Lung (tissue), 11 donors: ENCODE measurements at regions not wholly inside any gene's neighbourhood (a gene's known extent, or its start where the extent isn't known, plus 50 kb on each side); places are given as distances from the start of the nearest gene placed in this dataset.
A peak's percentile ranks its signal among the peaks of the same experiment; 100 is the strongest.
"Not testable (repeated sequence)": the region's sequence is repeated elsewhere in the genome, so short reads cannot be mapped to it uniquely, and the experiment has no call there.

Experiments used
- ATAC-seq: fragments of 200-7000 bp; cut with Tn5 transposase; one replicate; pipeline ENCODE4 v1.9.1; 2020; ENCODE audit warnings: moderate number of reproducible peaks; ENCODE audit not compliant: insufficient read depth, low FRiP score
- DNase-seq, 3 donors: peaks; one replicate each; pipeline ENCODE4 v3.0.0-alpha.2; 2013 to 2017
- H3K27ac ChIP-seq, 2 donors: one replicate each; pipeline ENCODE4 v1.5.1; 2013; ENCODE audit warnings: mild to moderate bottlenecking in 2 of 2, moderate library complexity in 2 of 2, control low read depth in 1 of 2, inconsistent platforms in 1 of 2, low read depth in 1 of 2, low read length in 1 of 2
- H3K27me3 ChIP-seq, 3 donors: one replicate each; pipeline ENCODE4 v1.5.1; 2013; ENCODE audit warnings: low read length in 2 of 3; ENCODE audit not compliant: control insufficient read depth in 3 of 3, insufficient read depth in 3 of 3
- H3K36me3 ChIP-seq, 4 donors: one replicate each; pipeline ENCODE4 v1.5.1; 2013; ENCODE audit warnings: low read length in 4 of 4, mild to moderate bottlenecking in 1 of 4, moderate library complexity in 1 of 4; ENCODE audit not compliant: control insufficient read depth in 4 of 4, insufficient read depth in 4 of 4
- H3K4me1 ChIP-seq, 5 donors: one replicate each; pipeline ENCODE4 v1.5.1; 2013; ENCODE audit warnings: low read length in 5 of 5, mild to moderate bottlenecking in 2 of 5, moderate library complexity in 1 of 5; ENCODE audit not compliant: control insufficient read depth in 5 of 5, insufficient read depth in 5 of 5
- H3K4me3 ChIP-seq: one replicate; pipeline ENCODE4 v1.5.1; 2013; ENCODE audit warnings: mild to moderate bottlenecking, control low read depth, moderate library complexity
- H3K9ac ChIP-seq, 2 donors: one replicate each; pipeline ENCODE4 v1.5.1; 2013; ENCODE audit warnings: low read length in 2 of 2, control low read depth in 1 of 2; ENCODE audit not compliant: insufficient read depth in 1 of 2
- H3K9me3 ChIP-seq, 4 donors: one replicate each; pipeline ENCODE4 v1.5.1; 2013; ENCODE audit warnings: low read length in 3 of 4, mild to moderate bottlenecking in 1 of 4, moderate library complexity in 1 of 4; ENCODE audit not compliant: control insufficient read depth in 4 of 4, insufficient read depth in 3 of 4
- CTCF ChIP-seq: IDR thresholded peaks from 2 replicates; pipeline ENCODE4 v1.5.1; 2012; ENCODE audit warnings: mild to moderate bottlenecking; ENCODE audit errors: control extremely low read depth, extremely low read depth
- WGBS, 2 donors: extraction: QIAGEN DNeasy Blood & Tissue Kit; methylation state at CpG; one replicate each; pipeline ENCODE4 v1.1.7; 2013; 5-methylcytosine and 5-hydroxymethylcytosine counted together
- donor health status: control.
- donor health status: control.
- donor health status: Bipolar disorder and iron deficiency.
- donor health status: healthy.
- donor health status: DM: yes; HTN: yes; CAD: no.

- ATAC-seq = no peak
- Histone ChIP-seq H3K4me1 (no peaks in the 10 kb centered on the region), H3K27me3 (peaks cover 0 to 3% (median 0%) of the 10 kb centered on the region in 3 donors), H3K4me3 (no peak overlapping the region), H3K36me3 (no peaks in the 10 kb centered on the region), H3K9ac (no peak overlapping the region), H3K9me3 (no peaks in the 10 kb centered on the region), H3K27ac (no peak overlapping the region)
- no peak for DNase-seq
- no peak for TF ChIP-seq CTCF
- 43 to 56% methylated on average over 2 of the region's 2 CpGs for WGBS, 2 donors
Observed at GRCh38 chr16:59339871-59340270, 605.8 kb upstream of the GOT2 start.

DNA sequence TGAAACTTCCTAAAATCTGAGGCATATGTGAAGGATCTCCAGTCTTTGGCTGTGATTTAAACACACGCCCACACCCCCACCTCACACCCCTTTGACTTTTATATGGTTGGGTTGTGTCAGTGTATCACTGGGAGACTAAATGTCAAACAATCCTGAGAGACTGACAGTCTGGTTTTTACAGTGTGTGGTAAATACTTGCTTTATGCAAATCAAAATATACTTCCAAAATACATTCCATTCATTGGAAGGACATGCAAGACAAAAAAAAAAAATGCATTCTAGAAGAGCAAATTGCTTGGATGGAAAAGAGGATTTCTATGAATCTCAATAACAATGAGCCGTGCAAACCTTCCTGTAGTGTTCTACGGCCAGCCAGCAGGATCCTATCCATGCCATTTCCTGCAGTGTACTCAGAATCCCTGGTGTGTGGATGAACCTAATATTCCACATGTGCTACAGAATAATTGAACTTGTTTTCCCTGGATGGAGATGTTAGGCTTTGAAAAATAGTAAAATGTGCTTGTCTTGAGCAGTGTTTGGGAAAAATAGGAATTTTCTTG, 602.1 kb upstream of the GOT2 start:
- no peak for ATAC-seq
- DNase-seq = no peak
- no peak overlapping the region for H3K9ac ChIP-seq

DNA sequence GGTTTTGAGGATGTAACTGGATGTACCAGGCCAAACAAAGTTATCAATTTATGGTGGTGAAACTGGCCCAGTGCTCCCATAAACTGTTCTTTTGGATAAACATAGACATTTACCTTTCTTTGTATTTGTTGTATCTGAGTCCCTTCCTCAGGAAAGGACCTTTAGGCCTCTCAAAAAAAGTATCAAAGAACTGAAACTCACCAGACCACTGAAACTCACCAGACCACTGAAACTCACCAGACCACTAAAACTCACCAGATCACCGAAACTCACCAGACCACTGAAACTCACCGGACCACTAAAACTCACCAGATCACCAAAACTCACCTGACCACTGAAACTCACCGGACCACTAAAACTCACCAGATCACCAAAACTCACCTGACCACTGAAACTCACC, 597.6 kb upstream of the GOT2 start:
- H3K9me3 ChIP-seq, H3K9ac ChIP-seq, H3K36me3 ChIP-seq, H3K4me1 ChIP-seq, H3K27ac ChIP-seq, H3K27me3 ChIP-seq, DNase-seq, H3K4me3 ChIP-seq, ATAC-seq: not testable (repeated sequence)
- 92% methylated on average over 3 of the region's 3 CpGs for WGBS, 2 donors

More for the DNA sequence above, 602.1 kb upstream of the GOT2 start:
- Histone ChIP-seq H3K27ac (no peak overlapping the region), H3K36me3 (no peaks in the 10 kb centered on the region), H3K9me3 (no peaks in the 10 kb centered on the region), H3K4me3 (no peak overlapping the region), H3K4me1 (no peaks in the 10 kb centered on the region), H3K27me3 (peaks cover 0 to 3% (median 0%) of the 10 kb centered on the region in 3 donors)
- no peak for TF ChIP-seq CTCF
- WGBS, 2 donors = 81 to 86% methylated on average over 3 of the region's 3 CpGs

DNA sequence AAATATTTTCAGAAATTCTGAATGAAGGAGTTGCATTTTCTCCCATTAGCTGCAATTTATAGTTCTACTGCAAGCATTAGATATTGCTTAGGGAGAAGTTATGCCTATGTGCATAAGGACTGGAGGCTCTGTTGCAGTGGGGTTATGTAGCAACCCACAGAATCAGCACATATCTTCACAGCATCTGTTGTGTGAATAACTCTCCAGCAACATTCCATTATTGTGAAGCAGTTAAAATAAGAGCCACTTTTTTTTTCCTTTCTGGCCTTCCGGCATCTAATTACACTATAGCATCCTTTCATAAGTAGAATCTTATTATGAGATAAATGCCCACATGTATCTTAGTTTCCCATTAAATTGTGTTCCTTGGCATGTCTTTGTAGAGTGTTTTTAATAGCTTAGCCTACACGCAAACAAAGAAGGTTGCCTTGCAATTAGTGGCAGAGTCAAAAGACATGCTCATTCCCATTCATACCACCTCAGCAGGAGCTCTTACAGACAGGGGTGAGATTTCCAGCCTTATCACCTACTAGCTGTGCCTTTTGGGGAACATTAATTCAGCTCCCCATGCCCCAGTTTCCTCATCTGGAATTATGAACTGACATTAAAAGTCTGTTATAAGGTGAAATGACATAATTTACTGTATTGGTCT, 596.0 kb upstream of the GOT2 start:
- Histone ChIP-seq H3K4me3 (no peak overlapping the region), H3K27ac (no peak overlapping the region), H3K36me3 (no peaks in the 10 kb centered on the region), H3K9me3 (no peaks in the 10 kb centered on the region), H3K9ac (no peak overlapping the region), H3K4me1 (no peaks in the 10 kb centered on the region), H3K27me3 (no peaks in the 10 kb centered on the region)
- DNase-seq (peak in 2 of 3 donors; percentile 39 to 54), ATAC-seq (no peak)
- 85 to 98% methylated on average over 2 of the region's 2 CpGs for WGBS, 2 donors
- TF ChIP-seq CTCF = no peak
